GM12878 (cell line): ENCODE measurements at regions not wholly inside any gene's neighbourhood (a gene's known extent, or its start where the extent isn't known, plus 50 kb on each side); places are given as distances from the start of the nearest gene placed in this dataset.

ENCODE experiments used
- ATAC-seq: fragments of 200-7000 bp; cut with Tn5 transposase; 3 replicates; pipeline ENCODE4 v1.9.1; 2020; ENCODE audit warnings: mild to moderate bottlenecking, moderate library complexity
- BruUV-seq: library from RNA; stranded (reverse); fragments of 400-500 nt; replicated peaks from 2 replicates; lab custom pipeline; 2021; lab: Mats Ljungman, UMichigan
- CTCF ChIA-PET: fragments of 300-600 bp; sonication (Branson Sonifier 250); formaldehyde crosslinking; extraction: SDS; loops from one replicate; lab custom pipeline; 2021; ENCODE audit warnings: inconsistent platforms; lab: Yijun Ruan, JAX
- POLR2A ChIA-PET: fragments of 350-600 bp; formaldehyde crosslinking; extraction: SDS; loops from one replicate; lab custom pipeline; 2021; ENCODE audit warnings: inconsistent platforms; lab: Charles Lee
- RAD21 ChIA-PET: fragments of 300-600 bp; sonication (Branson Sonifier 250); formaldehyde crosslinking; loops from one replicate; lab custom pipeline; 2023; ENCODE audit warnings: antibody characterized with exemption; ENCODE audit not compliant: unreplicated experiment; lab: Charles Lee
- SMC1A ChIA-PET: fragments of 300-600 bp; sonication (Branson Sonifier 250); formaldehyde crosslinking; loops from one replicate; lab custom pipeline; 2023; ENCODE audit not compliant: unreplicated experiment, uncharacterized antibody; lab: Charles Lee
- DNase-seq: peaks from one replicate; pipeline ENCODE4 v3.0.0-alpha.2; 2011; ENCODE audit warnings: low read depth, low spot score
- FAIRE-seq: peaks from 3 replicates; lab custom pipeline; 2011; peaks lifted over from hg19 to GRCh38; lab: Jason Lieb, UNC
- H2AFZ ChIP-seq: 2 replicates; pipeline ENCODE4 v1.6.0; 2011; ENCODE audit warnings: low read depth, low read length, control low read depth; ENCODE audit not compliant: control insufficient read depth
- H3K27ac ChIP-seq: 2 replicates; pipeline ENCODE4 v1.5.1; 2011; ENCODE audit warnings: control low read depth; ENCODE audit not compliant: control insufficient read depth, insufficient read depth
- H3K27me3 ChIP-seq, 2 experiments: replicated peaks in 1 of 2; 2 replicates each; pipeline versions ENCODE4 v1.6.0 to v1.6.1; 2011; ENCODE audit warnings: low read length in 1 of 2; ENCODE audit not compliant: control insufficient read depth in 2 of 2, insufficient read depth in 2 of 2
- H3K36me3 ChIP-seq, 2 experiments: 2 replicates each; pipeline ENCODE4 v1.5.1; 2011; ENCODE audit warnings: low read length in 1 of 2; ENCODE audit not compliant: control insufficient read depth in 2 of 2, insufficient read depth in 2 of 2
- H3K4me1 ChIP-seq: 2 replicates; pipeline ENCODE4 v1.6.1; 2011; ENCODE audit warnings: mild to moderate bottlenecking, low read length, moderate library complexity, mixed read lengths; ENCODE audit not compliant: control insufficient read depth, insufficient read depth
- H3K4me2 ChIP-seq: 2 replicates; pipeline ENCODE4 v1.6.0; 2011; ENCODE audit warnings: control low read depth; ENCODE audit not compliant: control insufficient read depth, insufficient read depth
- H3K4me3 ChIP-seq: fragments of 200-600 bp; sonication (generic); 2 replicates; pipeline ENCODE4 v1.5.1; 2016
- H3K79me2 ChIP-seq: 2 replicates; pipeline ENCODE4 v1.6.0; 2011; ENCODE audit warnings: low read length; ENCODE audit not compliant: control insufficient read depth, insufficient read depth
- H3K9ac ChIP-seq: 2 replicates; pipeline ENCODE4 v1.8.0; 2011; ENCODE audit warnings: low read length, control low read depth, mixed read lengths; ENCODE audit not compliant: control insufficient read depth, insufficient read depth
- H3K9me3 ChIP-seq: replicated peaks from 3 replicates; pipeline ENCODE4 v1.5.1; 2011; ENCODE audit warnings: mild to moderate bottlenecking, low read length; ENCODE audit not compliant: control insufficient read depth, insufficient read depth
- H4K20me1 ChIP-seq: 2 replicates; pipeline ENCODE4 v1.6.0; 2011; ENCODE audit not compliant: control insufficient read depth, insufficient read depth
- CHD2 ChIP-seq: IDR thresholded peaks from 2 replicates; pipeline ENCODE4 v1.6.1; 2011; ENCODE audit warnings: low read depth, low read length, improper control_type of control experiment, borderline replicate concordance
- E4F1 ChIP-seq: fragments of 450-650 bp; IDR thresholded peaks from 2 replicates; pipeline ENCODE4 v1.6.1; 2018; ENCODE audit warnings: borderline replicate concordance, mild to moderate bottlenecking; ENCODE audit not compliant: partially characterized antibody
- EED ChIP-seq: sonication (generic); IDR thresholded peaks from 2 replicates; pipeline ENCODE4 v1.6.1; 2016; ENCODE audit warnings: antibody characterized with exemption, low read depth
- FOS ChIP-seq: IDR thresholded peaks from 3 replicates; pipeline ENCODE4 v1.6.1; 2011; ENCODE audit warnings: borderline replicate concordance; ENCODE audit not compliant: insufficient read length; ENCODE audit errors: extremely low read depth
- HCFC1 ChIP-seq: fragments of 150-350 bp; IDR thresholded peaks from 2 replicates; pipeline ENCODE4 v1.6.1; 2014; ENCODE audit warnings: low read length
- HSF1 ChIP-seq: fragments of 150-350 bp; IDR thresholded peaks from 2 replicates; pipeline ENCODE4 v1.6.1; 2014; ENCODE audit warnings: mild to moderate bottlenecking, low read depth, low read length
- MYB ChIP-seq: fragments of 150-350 bp; IDR thresholded peaks from 2 replicates; pipeline ENCODE4 v1.6.1; 2014; ENCODE audit warnings: mild to moderate bottlenecking, low read depth, low read length, borderline replicate concordance
- NFXL1 ChIP-seq: fragments of 450-650 bp; IDR thresholded peaks from 2 replicates; pipeline ENCODE4 v1.6.1; 2017; ENCODE audit warnings: antibody characterized with exemption, mild to moderate bottlenecking, borderline replicate concordance
- NFYA ChIP-seq: IDR thresholded peaks from 2 replicates; pipeline ENCODE4 v1.6.1; 2011; ENCODE audit warnings: low read depth, mild to moderate bottlenecking, low read length, improper control_type of control experiment, borderline replicate concordance
- PAX8 ChIP-seq: fragments of 450-650 bp; IDR thresholded peaks from 2 replicates; pipeline ENCODE4 v1.6.1; 2017; ENCODE audit warnings: mild to moderate bottlenecking, moderate library complexity
- RAD51 ChIP-seq: fragments of 450-650 bp; IDR thresholded peaks from 2 replicates; pipeline ENCODE4 v1.6.1; 2016; ENCODE audit warnings: moderate library complexity, mild to moderate bottlenecking, inconsistent platforms
- RUNX3 ChIP-seq: IDR thresholded peaks from 2 replicates; pipeline ENCODE4 v1.6.1; 2012; ENCODE audit warnings: low read length, inconsistent platforms
- SRF ChIP-seq, 2 experiments: IDR thresholded peaks; 2 replicates each; pipeline ENCODE4 v1.6.1; 2011; ENCODE audit warnings: low read depth in 2 of 2, low read length in 2 of 2, mild to moderate bottlenecking in 1 of 2, moderate library complexity in 1 of 2
- STAT1 ChIP-seq: fragments of 450-650 bp; conservative IDR thresholded peaks from 2 replicates; pipeline ENCODE4 v1.6.1; 2014; ENCODE audit warnings: antibody characterized with exemption, mild to moderate bottlenecking
- TARDBP ChIP-seq: IDR thresholded peaks from 2 replicates; pipeline ENCODE4 v1.6.1; 2016; ENCODE audit warnings: borderline replicate concordance
- WRNIP1 ChIP-seq: IDR thresholded peaks from 2 replicates; pipeline ENCODE4 v1.6.1; 2011; ENCODE audit warnings: low read depth, low read length, improper control_type of control experiment, borderline replicate concordance
- YY1 ChIP-seq: IDR thresholded peaks from 2 replicates; pipeline ENCODE4 v1.6.1; 2011; ENCODE audit warnings: low read depth, mild to moderate bottlenecking, low read length
- ZNF274 ChIP-seq: IDR thresholded peaks from one replicate; pipeline ENCODE4 v1.8.0; 2011; ENCODE audit not compliant: insufficient read length, insufficient read depth
- WGBS: methylation state at CpG from one replicate; pipeline ENCODE4 v1.1.6; 2016; ENCODE audit warnings: low lambda C conversion rate; ENCODE audit not compliant: insufficient replicate concordance, insufficient coverage; ENCODE audit errors: missing lambda C conversion rate; 5-methylcytosine and 5-hydroxymethylcytosine counted together
- in situ Hi-C: fragments of 300-500 bp; cut with MboI; formaldehyde crosslinking; loops from 9 replicates; pipeline ENCODE4 v1.14.3; 2018; ENCODE audit warnings: mixed read lengths
- intact Hi-C: fragments of 100-400 bp; cut with micrococcal nuclease; formaldehyde crosslinking; loops from one replicate; pipeline ENCODE4 v1.14.2; 2022; ENCODE audit not compliant: unreplicated experiment

GRCh38 chr13:106986033-106986484 lies 418.1 kb upstream of the ARGLU1 start:
- BruUV-seq, result no TSS peak
- Histone ChIP-seq H3K79me2 (no peaks in the 10 kb centered on the region), H2AFZ (no peak overlapping the region), H4K20me1 (no peaks in the 10 kb centered on the region), H3K27me3 (no peaks in the 10 kb centered on the region), H3K4me2 (no peak overlapping the region), H3K9ac (no peak overlapping the region), H3K36me3 (no peaks in the 10 kb centered on the region), H3K4me1 (no peaks in the 10 kb centered on the region), H3K9me3 (no peaks in the 10 kb centered on the region), H3K27ac (no peak overlapping the region), H3K4me3 (no peak overlapping the region)
- TF ChIP-seq RAD51 (no peak), ZNF274 (no peak), E4F1 (no peak), NFXL1 (no peak), SRF (IDR thresholded peaks at IDR 0.05; ENCODE audit: low read depth in 2 of 2, low read length in 2 of 2) (no peak), TARDBP (no peak), RUNX3 (no peak), EED (no peak), STAT1 (no peak), MYB (no peak), HSF1 (no peak), WRNIP1 (no peak), NFYA (no peak), YY1 (no peak), HCFC1 (no peak), PAX8 (no peak), CHD2 (no peak), FOS (no peak)
- POLR2A ChIA-PET, result interaction anchor here (0.5 kb wide), 1 partner anchor 48 kb away, joined by 4 read pairs; no protein-coding TSS in a partner anchor
- ATAC-seq (no peak), FAIRE-seq (no peak), DNase-seq (no peak)
- WGBS, result 62% methylated on average over 7 of the region's 7 CpGs
- CTCF ChIA-PET, result no interaction called here
- in situ Hi-C loops (no loop called here), intact Hi-C loops (no loop called here)
- SMC1A ChIA-PET, result interaction anchor here (1.0 to 1.3 kb wide), 2 partner anchors 31 to 83 kb away, joined by 3 read pairs; no protein-coding TSS in a partner anchor
- RAD21 ChIA-PET, result interaction anchor here (0.9 to 1.3 kb wide), 2 partner anchors 16 to 18 kb away, joined by 3 to 4 read pairs; no protein-coding TSS in a partner anchor
